ENCODE measurements at regions not wholly inside any gene's neighbourhood (a gene's known extent, or its start where the extent isn't known, plus 50 kb on each side); places are given as distances from the start of the nearest gene placed in this dataset.

GRCh38 chr14:98555440-98555839 is 716.6 kb downstream of the BCL11B start:
- DNase-seq = no peak

- no peak for DNase-seq
Observed at GRCh38 chr14:98564006-98564405, 708.0 kb downstream of the BCL11B start.

GRCh38 chr14:98564541-98564940 is 707.5 kb downstream of the BCL11B start:
- DNase-seq = no peak

- DNase-seq = no peak
Observed at GRCh38 chr14:98571104-98571503, 700.9 kb downstream of the BCL11B start.

GRCh38 chr14:98573082-98573481 is 698.9 kb downstream of the BCL11B start:
- no peak for DNase-seq

DNA sequence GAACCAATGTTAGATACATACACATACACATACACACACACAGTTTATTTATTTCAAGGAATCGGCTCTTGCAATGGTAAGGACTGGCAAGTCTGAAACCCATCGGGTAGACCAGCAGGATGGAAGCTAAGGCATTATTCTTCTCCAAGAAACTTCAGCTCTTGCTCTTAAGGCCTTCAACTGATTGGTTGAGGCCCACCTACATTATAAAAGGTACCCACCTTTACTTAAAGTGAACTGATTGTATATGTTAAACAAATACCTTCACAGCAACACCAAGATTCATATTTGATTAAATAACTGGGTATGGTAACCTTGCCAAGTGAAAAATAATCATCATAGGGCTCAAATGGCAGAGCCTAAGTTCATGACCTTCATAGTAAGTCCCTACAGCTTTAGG is 695.5 kb downstream of the BCL11B start:
- no peak for DNase-seq

GRCh38 chr14:98578204-98578603 is 693.8 kb downstream of the BCL11B start:
- DNase-seq = no peak

- no peak for DNase-seq
Observed at GRCh38 chr14:98579140-98579539, 692.9 kb downstream of the BCL11B start.

GRCh38 chr14:98580131-98580678 is 691.8 kb downstream of the BCL11B start:
- no peak for DNase-seq

GRCh38 chr14:98582276-98582675 is 689.7 kb downstream of the BCL11B start:
- no peak for DNase-seq

GRCh38 chr14:98591161-98591560 is 680.8 kb downstream of the BCL11B start:
- DNase-seq = no peak

DNA sequence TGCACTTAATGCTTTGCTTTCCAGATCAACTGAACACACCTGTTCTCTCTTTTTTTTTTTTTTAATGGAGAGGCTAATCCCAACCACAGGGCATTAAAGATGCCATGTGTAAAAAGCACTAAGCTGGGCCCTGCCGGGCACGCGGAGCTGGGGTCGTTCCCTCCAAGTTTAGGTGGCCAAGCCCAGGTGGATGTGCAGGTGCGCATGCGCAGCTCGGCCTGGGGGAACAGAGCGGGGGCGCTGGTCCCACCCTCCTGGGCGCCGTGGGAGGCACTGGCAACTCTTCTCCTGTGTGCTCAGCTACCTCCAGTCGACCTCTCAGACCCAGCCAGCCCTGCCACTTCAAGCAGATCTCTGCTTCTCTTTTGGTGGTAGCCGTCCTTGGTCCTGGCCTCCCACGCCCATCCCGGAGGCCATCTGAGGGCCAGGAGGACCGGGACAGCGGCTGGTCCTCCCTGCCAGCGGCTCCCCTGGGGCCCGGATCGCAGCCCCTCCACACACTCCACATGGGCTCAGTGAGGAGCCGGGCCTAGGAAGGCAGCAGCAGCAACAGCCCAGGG is 679.3 kb downstream of the BCL11B start:
- no peak for DNase-seq

DNA sequence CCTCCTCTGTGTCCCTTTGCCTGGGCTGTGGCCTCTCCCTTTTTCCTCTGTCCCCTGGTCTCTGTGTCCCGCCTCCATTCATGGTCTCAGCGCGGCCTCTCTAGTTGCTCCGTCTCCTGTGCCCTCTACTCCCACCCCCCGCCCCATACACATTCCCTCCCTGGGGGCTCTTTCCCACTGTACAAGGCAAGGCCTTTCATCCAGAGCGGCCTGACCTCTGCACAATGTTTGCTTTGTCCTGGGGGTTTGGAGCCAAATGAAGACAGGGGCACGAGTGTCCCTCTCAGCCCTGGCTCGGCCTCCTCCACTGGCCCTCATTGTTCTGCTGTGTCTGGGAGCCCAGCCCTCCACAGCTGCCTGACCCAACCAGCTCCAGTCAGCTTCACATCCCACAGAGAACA is 678.6 kb downstream of the BCL11B start:
- DNase-seq = no peak

GRCh38 chr14:98594156-98594555 is 677.8 kb downstream of the BCL11B start:
- no peak for DNase-seq

DNA sequence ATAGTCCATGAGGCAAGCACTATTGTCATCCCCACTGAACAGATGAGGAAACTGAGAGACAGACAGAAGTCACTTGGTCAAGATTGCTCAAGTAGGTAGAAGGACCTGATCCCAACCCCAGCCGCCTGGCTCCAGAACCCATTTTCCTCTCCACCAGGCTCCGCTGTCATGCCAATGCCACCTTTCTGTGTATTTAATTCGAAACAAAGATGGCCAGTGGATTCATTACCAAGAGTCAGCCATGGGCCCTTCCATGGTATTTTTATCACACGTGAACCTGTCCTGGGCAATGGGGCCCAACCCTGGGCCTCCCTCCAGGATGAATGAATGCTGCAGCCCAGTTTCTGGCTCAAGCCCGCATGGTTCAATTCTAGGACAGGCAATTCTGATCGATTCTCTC is 673.4 kb downstream of the BCL11B start:
- no peak for DNase-seq

GRCh38 chr14:98599082-98599481 is 672.9 kb downstream of the BCL11B start:
- DNase-seq = no peak

DNA sequence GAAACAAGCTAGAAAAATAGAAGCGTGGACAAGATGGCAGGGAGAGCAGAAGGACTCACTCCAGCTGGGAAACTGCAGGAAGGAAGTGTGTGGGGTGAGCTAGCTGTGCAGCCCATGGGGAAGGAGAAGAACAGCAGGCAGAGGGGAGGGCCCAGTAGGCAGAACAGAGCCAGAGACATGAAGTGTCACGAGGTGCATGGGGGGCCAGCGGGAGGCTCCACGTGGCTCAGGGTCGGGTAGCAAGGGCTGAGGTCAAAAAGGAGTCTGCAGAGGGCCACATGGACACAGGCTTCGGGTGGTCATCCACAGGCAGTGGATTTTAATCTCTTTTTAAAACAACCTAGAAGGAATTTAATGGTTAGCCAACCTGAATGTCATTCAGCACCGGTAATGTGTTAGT is 669.0 kb downstream of the BCL11B start:
- DNase-seq = no peak

- DNase-seq = no peak
Observed at GRCh38 chr14:98605043-98605442, 667.0 kb downstream of the BCL11B start.

GRCh38 chr14:98606041-98606640 is 665.9 kb downstream of the BCL11B start:
- DNase-seq = no peak

DNA sequence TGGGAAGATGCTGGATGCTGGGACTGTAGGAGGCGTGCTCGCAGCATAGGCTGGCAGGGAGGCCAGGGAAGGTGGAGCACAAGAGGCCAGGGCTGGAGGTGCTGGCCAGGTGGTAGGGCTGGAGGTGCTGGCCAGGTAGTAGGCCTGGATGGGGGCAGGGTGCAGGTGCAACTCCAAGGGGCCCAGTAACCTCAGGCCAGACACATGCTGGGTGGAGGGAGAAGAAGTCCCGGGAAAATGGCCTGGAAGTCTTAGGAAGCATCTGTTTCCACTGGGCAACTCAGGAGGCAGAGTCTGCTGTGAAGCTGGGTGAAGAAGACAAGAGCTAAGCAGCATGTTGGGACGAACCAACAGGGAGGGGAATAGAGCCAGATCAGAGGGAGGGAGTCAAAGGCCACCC is 665.2 kb downstream of the BCL11B start:
- DNase-seq = no peak

DNA sequence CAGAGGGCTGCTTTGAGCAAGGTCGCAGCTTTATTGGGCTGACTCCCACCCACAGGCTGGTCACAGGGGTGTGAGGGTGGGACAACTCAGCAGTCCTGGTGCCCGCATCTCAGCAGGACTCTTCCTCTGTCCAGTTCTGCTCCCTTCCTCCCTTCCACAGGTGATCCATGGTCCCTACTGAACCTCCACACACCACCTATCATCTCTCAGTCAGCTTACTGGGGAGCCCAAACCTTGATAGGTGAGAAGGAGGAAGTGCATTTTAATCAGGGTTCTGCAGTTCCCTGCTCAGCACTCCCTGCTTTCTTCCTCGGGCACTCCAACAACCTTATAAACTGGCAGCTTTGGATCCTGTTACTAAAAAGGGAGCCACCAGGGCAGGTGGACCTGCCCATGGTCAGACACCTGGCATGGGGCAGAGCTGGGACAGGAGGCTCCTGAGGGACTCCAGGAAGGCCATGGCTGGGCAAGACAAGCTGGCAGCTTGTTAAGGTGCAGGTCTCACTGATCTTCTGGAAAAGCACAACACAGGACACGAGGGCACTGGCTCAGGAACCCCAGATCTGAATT is 664.6 kb downstream of the BCL11B start:
- DNase-seq = no peak

DNA sequence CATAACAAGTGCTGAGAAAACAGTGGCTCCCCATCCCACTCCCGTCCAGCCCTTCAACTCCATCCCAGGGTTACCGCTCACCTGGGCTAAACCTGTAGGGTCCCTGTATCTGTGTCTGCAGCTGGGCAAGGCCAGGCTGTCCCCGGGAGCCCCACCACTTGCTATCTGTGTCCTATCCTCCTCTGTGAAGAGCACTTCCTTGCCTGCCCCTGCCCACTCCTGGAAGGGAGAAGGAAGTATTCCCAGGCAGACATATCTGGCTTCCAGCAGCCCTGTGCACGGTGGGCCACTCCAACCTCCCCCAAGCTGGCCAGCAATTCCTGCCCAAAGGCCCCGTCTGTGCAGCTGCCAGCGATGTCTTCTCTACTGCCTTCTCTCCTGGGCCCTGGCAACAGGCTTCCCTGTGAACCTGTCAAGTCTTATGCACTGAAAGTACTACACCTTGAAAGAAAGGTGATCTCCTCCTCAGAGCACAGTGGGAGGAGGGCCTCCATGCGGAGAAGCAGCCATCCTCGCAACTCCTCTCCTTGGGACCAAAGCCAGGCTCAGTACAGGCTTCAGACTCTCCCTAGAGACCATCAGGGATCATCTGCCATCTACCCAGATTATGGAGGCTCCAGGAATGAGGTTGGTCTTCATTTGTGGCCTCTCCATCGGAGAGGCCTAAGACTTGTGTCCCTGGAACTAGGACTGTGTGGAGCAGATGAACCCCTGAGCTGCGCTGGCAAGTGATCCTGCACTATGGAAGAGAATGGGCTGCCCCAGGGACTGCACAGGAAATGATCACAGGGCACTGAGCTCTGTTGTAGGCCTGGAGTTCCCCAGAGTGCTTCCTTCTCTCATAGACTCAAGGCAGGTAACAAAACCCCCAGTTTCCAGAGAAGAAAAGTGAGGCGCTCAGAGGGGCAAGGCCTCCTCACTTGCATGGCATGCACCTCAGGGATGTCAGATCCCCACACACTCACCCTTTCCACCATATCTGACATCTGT is 663.6 kb downstream of the BCL11B start:
- no peak for DNase-seq

- no peak for DNase-seq
Observed at GRCh38 chr14:98612434-98613200, 659.4 kb downstream of the BCL11B start.
